K562 (cell line): ENCODE measurements at regions not wholly inside any gene's neighbourhood (a gene's known extent, or its start where the extent isn't known, plus 50 kb on each side); places are given as distances from the start of the nearest gene placed in this dataset.
A peak's percentile ranks its signal among the peaks of the same experiment; 100 is the strongest.

Source experiments
- ATAC-seq: fragments of 200-7000 bp; cut with Tn5 transposase; 3 replicates; pipeline ENCODE4 v1.9.1; 2020; ENCODE audit warnings: moderate library complexity
- BruUV-seq: library from RNA; stranded (reverse); fragments of 400-500 nt; replicated peaks from 2 replicates; lab custom pipeline; 2021; lab: Mats Ljungman, UMichigan
- CTCF ChIA-PET: fragments of 300-600 bp; formaldehyde crosslinking; extraction: SDS; loops from one replicate; lab custom pipeline; 2021; ENCODE audit warnings: low intra/inter-chr PET ratio; lab: Yijun Ruan, JAX
- POLR2A ChIA-PET: fragments of 300-600, 350-650 bp; sonication (Branson Sonifier 250); formaldehyde crosslinking; extraction: SDS; loops from one replicate; lab custom pipeline; 2021; ENCODE audit warnings: antibody characterized with exemption, inconsistent platforms; lab: Yijun Ruan, JAX
- DNase-seq, 4 experiments: peaks; one replicate each; pipeline versions ENCODE4 v3.0.0 to v3.0.0-alpha.2; 2011 to 2018; ENCODE audit warnings: low spot score in 3 of 4, mixed read lengths in 3 of 4; ENCODE audit errors: extremely low read depth in 1 of 4
- FAIRE-seq: peaks from 2 replicates; lab custom pipeline; 2011; peaks lifted over from hg19 to GRCh38; lab: Jason Lieb, UNC
- H2AFZ ChIP-seq: 2 replicates; pipeline ENCODE4 v1.6.0; 2011; ENCODE audit warnings: low read depth, low read length, control low read depth, inconsistent platforms
- H3K27ac ChIP-seq: fragments of 200-600 bp; 3 replicates; pipeline ENCODE4 v1.8.0; 2011; ENCODE audit warnings: low read depth, mild to moderate bottlenecking, control low read depth, inconsistent platforms, low read length, moderate library complexity, mixed read lengths; ENCODE audit errors: extremely low read depth
- H3K27me3 ChIP-seq, 2 experiments: fragments of 300-600 bp in 1 of 2; 2 replicates in 1 of 2; 3 replicates in 1 of 2; pipeline versions ENCODE4 v1.6.0 to v1.8.0; 2011; ENCODE audit warnings: inconsistent platforms in 2 of 2, low read length in 2 of 2, mild to moderate bottlenecking in 1 of 2, mixed read lengths in 1 of 2, moderate library complexity in 1 of 2; ENCODE audit not compliant: control insufficient read depth in 2 of 2, insufficient read depth in 2 of 2
- H3K36me3 ChIP-seq: fragments of 300-600 bp; 3 replicates; pipeline ENCODE4 v1.8.0; 2011; ENCODE audit warnings: mild to moderate bottlenecking, low read length, inconsistent platforms; ENCODE audit not compliant: control insufficient read depth, insufficient read depth
- H3K4me1 ChIP-seq, 2 experiments: fragments of 200-600 bp in 1 of 2; replicated peaks in 1 of 2; 2 replicates in 1 of 2; 3 replicates in 1 of 2; pipeline versions ENCODE4 v1.5.1 to v1.8.0; 2011; ENCODE audit warnings: inconsistent platforms in 2 of 2, low read length in 2 of 2, mild to moderate bottlenecking in 1 of 2, mixed read lengths in 1 of 2, moderate library complexity in 1 of 2; ENCODE audit not compliant: control insufficient read depth in 2 of 2, insufficient read depth in 2 of 2
- H3K4me2 ChIP-seq: 2 replicates; pipeline ENCODE4 v1.6.1; 2011; ENCODE audit warnings: low read length, control low read depth, inconsistent platforms, mixed read lengths; ENCODE audit not compliant: insufficient read depth
- H3K4me3 ChIP-seq: fragments of 200-600 bp; sonication (generic), shearing (Covaris generic); 2 replicates; pipeline ENCODE4 v1.5.1; 2016; ENCODE audit warnings: control low read depth, inconsistent platforms
- H3K79me2 ChIP-seq: fragments of 200-600 bp; 3 replicates; pipeline ENCODE4 v1.8.0; 2011; ENCODE audit warnings: low read length, inconsistent platforms; ENCODE audit not compliant: control insufficient read depth, insufficient read depth
- H3K9ac ChIP-seq, 2 experiments: 2 replicates each; pipeline versions ENCODE4 v1.6.0 to v1.6.1; 2011; ENCODE audit warnings: low read depth in 2 of 2, low read length in 2 of 2, control low read depth in 1 of 2, inconsistent platforms in 1 of 2, mild to moderate bottlenecking in 1 of 2, mixed read lengths in 1 of 2; ENCODE audit not compliant: insufficient read depth in 1 of 2
- H3K9me1 ChIP-seq: one replicate; pipeline ENCODE4 v1.6.0; 2011; ENCODE audit warnings: inconsistent platforms, mild to moderate bottlenecking, low read length, moderate library complexity; ENCODE audit not compliant: control insufficient read depth, insufficient read depth
- H3K9me3 ChIP-seq: replicated peaks from 2 replicates; pipeline ENCODE4 v1.5.1; 2011; ENCODE audit warnings: low read depth, low read length, inconsistent platforms; ENCODE audit not compliant: control insufficient read depth, insufficient read depth
- H4K20me1 ChIP-seq: replicated peaks from 2 replicates; pipeline ENCODE4 v1.6.1; 2011; ENCODE audit warnings: low read length, inconsistent platforms, mixed read lengths; ENCODE audit not compliant: control insufficient read depth, insufficient read depth
- EWSR1 ChIP-seq: fragments of 450-650 bp; IDR thresholded peaks from 2 replicates; pipeline ENCODE4 v1.6.1; 2018; ENCODE audit warnings: borderline replicate concordance, mild to moderate bottlenecking, low read depth, moderate library complexity; ENCODE audit not compliant: partially characterized antibody
- JUNB ChIP-seq: fragments of 450-650 bp; formaldehyde crosslinking; conservative IDR thresholded peaks from 2 replicates; pipeline ENCODE4 v1.4.0; 2020; ENCODE audit warnings: mild to moderate bottlenecking
- NR3C1 ChIP-seq: sonication (generic); formaldehyde crosslinking; IDR thresholded peaks from 2 replicates; pipeline ENCODE4 v1.8.1; 2022; ENCODE audit warnings: missing genetic modification reagents
- POLR3A ChIP-seq: IDR thresholded peaks from 2 replicates; pipeline ENCODE4 v1.6.1; 2011; ENCODE audit warnings: borderline replicate concordance, mild to moderate bottlenecking, moderate library complexity; ENCODE audit not compliant: insufficient read length, insufficient read depth; ENCODE audit errors: extremely low read depth
- SMC3 ChIP-seq: conservative IDR thresholded peaks from 2 replicates; pipeline ENCODE4 v1.6.1; 2011; ENCODE audit warnings: low read depth, low read length, improper control_type of control experiment; ENCODE audit not compliant: insufficient read depth
- ZBTB1 ChIP-seq: sonication (generic); formaldehyde crosslinking; IDR thresholded peaks from 2 replicates; pipeline ENCODE4 v1.8.1; 2023; ENCODE audit warnings: missing genetic modification reagents, low read depth, mild to moderate bottlenecking, borderline replicate concordance
- ZBTB17 ChIP-seq: fragments of 450-650 bp; formaldehyde crosslinking; IDR thresholded peaks from 2 replicates; pipeline ENCODE4 v1.4.0; 2020; ENCODE audit warnings: mild to moderate bottlenecking
- ZNF436 ChIP-seq: fragments of 250-450, 450-650 bp; sonication (Bioruptor Pico); formaldehyde crosslinking; IDR thresholded peaks from 2 replicates; pipeline ENCODE4 v1.7.0; 2020; ENCODE audit warnings: mild to moderate bottlenecking
- ZNF584 ChIP-seq: fragments of 200-800 bp; sonication (Bioruptor generic); IDR thresholded peaks from 2 replicates; pipeline ENCODE4 v1.6.1; 2016; ENCODE audit warnings: low read depth, mild to moderate bottlenecking, missing genetic modification characterization, missing compliant biosample characterization
- WGBS: fragments of 100-300 bp; shearing (Covaris generic); methylation state at CpG from one replicate; pipeline ENCODE4 v1.1.6; 2016; ENCODE audit warnings: low coverage, mixed read lengths; ENCODE audit not compliant: insufficient coverage; ENCODE audit errors: missing lambda C conversion rate; 5-methylcytosine and 5-hydroxymethylcytosine counted together
- in situ Hi-C: fragments of 300-500 bp; cut with MboI; formaldehyde crosslinking; loops from 4 replicates; pipeline ENCODE4 v1.15.0; 2018; ENCODE audit warnings: inconsistent platforms, mixed read lengths
- intact Hi-C: fragments of 100-400 bp; cut with micrococcal nuclease; formaldehyde crosslinking; loops from 2 replicates; pipeline ENCODE4 v1.14.2; 2022
- TF ChIP-seq, protein P1 (sequence below): fragments of 250-450 bp; sonication (Bioruptor Pico); IDR thresholded peaks from 2 replicates; pipeline ENCODE4 v1.8.0; 2021; ENCODE audit warnings: moderate library complexity, mild to moderate bottlenecking, inconsistent platforms

DNA sequence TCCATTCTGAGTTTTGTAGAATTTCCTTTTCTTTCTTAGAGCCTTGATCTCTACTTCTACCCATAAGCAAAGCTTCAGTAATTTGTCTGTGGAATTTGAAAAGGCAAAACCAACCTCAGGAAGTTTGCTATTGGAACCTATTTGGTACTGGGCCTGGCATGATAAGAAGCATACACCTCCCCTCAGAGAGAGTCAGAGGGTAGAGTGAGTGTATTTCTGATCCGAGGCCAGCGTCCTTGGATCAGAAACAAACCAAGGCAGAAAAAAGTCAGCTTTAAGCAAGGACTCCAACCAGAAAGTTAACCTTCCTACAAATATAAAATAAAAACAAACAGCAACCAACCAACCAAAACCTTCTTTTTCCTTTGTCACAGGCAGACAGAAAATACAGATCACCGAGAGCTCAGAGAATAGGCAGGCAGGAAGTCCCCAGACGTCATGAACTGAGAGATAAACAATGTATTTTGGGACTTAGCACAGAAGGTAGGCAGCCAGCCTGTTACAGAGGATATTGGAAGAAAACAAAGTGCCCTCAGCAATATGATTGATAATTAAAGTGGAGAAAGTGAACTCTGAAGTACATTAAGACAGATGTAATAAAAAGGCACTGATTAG, 141.5 kb downstream of the NEDD1 start:
- BruUV-seq = no TSS peak
- DNase-seq (no peak), FAIRE-seq (no peak), ATAC-seq (no peak)
- POLR2A ChIA-PET = interaction anchor here (0.8 kb wide), 1 partner anchor 189 kb away, joined by 3 read pairs; no protein-coding TSS in a partner anchor
- Histone ChIP-seq H3K4me2 (no peak overlapping the region), H3K79me2 (no peaks in the 10 kb centered on the region), H3K27me3 (no peaks in the 10 kb centered on the region), H3K4me1 (no peaks in the 10 kb centered on the region), H3K9ac (no peak overlapping the region), H4K20me1 (no peaks in the 10 kb centered on the region), H2AFZ (no peak overlapping the region), H3K9me3 (no peaks in the 10 kb centered on the region)
- in situ Hi-C loops = no loop called here
- intact Hi-C loops = no loop called here
- TF ChIP-seq POLR3A (no peak), SMC3 (no peak), ZNF436 (CRISPR knock-in tag) (no peak), ZBTB17 (CRISPR knock-in tag) (peak; percentile 93)
- TF ChIP-seq, all 486 proteins: peak for 1
- Histone ChIP-seq H3K27ac (no peak overlapping the region), H3K4me3 (no peak overlapping the region), H3K36me3 (no peaks in the 10 kb centered on the region), H3K9me1 (no peaks in the 10 kb centered on the region)
- WGBS = 0% methylated on average over 4 of the region's 4 CpGs
- CTCF ChIA-PET = interaction anchor here (0.6 kb wide), 1 partner anchor 16 kb away, joined by 3 read pairs; no protein-coding TSS in a partner anchor

DNA sequence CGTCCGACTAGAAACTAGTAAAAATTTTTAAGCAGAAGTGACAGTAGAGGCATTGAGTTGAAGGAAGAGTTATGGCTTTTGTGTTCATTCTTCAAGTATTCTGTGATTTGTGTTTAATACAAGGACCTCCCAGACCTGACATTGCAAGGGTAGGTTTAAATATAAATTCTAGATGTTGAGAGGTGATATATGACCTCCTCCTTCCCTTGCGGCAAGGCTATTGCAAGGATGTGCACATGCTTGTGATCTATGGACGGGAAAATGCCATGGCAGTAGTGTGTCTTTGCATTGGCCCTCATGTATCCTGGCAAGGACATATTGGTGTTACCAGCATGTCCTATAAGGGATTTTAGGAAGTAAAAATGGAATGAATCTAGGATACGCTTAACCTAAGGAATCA, 143.5 kb downstream of the NEDD1 start:
- H3K36me3 ChIP-seq = no peaks in the 10 kb centered on the region
- no peaks in the 10 kb centered on the region for H3K27me3 ChIP-seq
- H3K4me3 ChIP-seq = no peak overlapping the region
- in situ Hi-C loops (no loop called here), intact Hi-C loops (no loop called here)
- POLR2A ChIA-PET = no interaction called here
- BruUV-seq = no TSS peak
- no peaks in the 10 kb centered on the region for H3K79me2 ChIP-seq
- TF ChIP-seq ZBTB1 (CRISPR knock-in tag) (no peak), JUNB (no peak), EWSR1 (no peak), ZNF584 (CRISPR knock-in tag) (no peak), NR3C1 (CRISPR knock-in tag) (no peak)
- TF ChIP-seq, protein P1, sequence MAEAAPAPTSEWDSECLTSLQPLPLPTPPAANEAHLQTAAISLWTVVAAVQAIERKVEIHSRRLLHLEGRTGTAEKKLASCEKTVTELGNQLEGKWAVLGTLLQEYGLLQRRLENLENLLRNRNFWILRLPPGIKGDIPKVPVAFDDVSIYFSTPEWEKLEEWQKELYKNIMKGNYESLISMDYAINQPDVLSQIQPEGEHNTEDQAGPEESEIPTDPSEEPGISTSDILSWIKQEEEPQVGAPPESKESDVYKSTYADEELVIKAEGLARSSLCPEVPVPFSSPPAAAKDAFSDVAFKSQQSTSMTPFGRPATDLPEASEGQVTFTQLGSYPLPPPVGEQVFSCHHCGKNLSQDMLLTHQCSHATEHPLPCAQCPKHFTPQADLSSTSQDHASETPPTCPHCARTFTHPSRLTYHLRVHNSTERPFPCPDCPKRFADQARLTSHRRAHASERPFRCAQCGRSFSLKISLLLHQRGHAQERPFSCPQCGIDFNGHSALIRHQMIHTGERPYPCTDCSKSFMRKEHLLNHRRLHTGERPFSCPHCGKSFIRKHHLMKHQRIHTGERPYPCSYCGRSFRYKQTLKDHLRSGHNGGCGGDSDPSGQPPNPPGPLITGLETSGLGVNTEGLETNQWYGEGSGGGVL (CRISPR knock-in tag) = no peak
- no peak overlapping the region for H3K9ac ChIP-seq
- 2% methylated on average over 5 of the region's 5 CpGs for WGBS
- ATAC-seq (no peak), FAIRE-seq (no peak), DNase-seq (no peak)
- H3K27ac ChIP-seq = no peak overlapping the region
- no peak overlapping the region for H2AFZ ChIP-seq
- H4K20me1 ChIP-seq = no peaks in the 10 kb centered on the region
- CTCF ChIA-PET = no interaction called here
- H3K4me2 ChIP-seq = no peak overlapping the region
- H3K9me1 ChIP-seq = no peaks in the 10 kb centered on the region
- no peaks in the 10 kb centered on the region for H3K9me3 ChIP-seq
- H3K4me1 ChIP-seq = no peaks in the 10 kb centered on the region
